Gastroesophageal sphincter (tissue), 4 donors: ENCODE measurements at regions not wholly inside any gene's neighbourhood (a gene's known extent, or its start where the extent isn't known, plus 50 kb on each side); places are given as distances from the start of the nearest gene placed in this dataset.

Source experiments
- ATAC-seq: fragments of 150-250 bp; one replicate; pipeline ENCODE4 v1.9.1; 2016; ENCODE audit warnings: mild to moderate bottlenecking, moderate library complexity
- H3K27ac ChIP-seq, 4 donors: fragments of 200-600 bp; sonication (generic) in 3 of 4; 1 replicate in 3 of 4; 2 replicates in 1 of 4; pipeline ENCODE4 v1.5.1; 2016 to 2019
- H3K27me3 ChIP-seq: fragments of 200-600 bp; sonication (generic); one replicate; pipeline ENCODE4 v1.5.1; 2019
- H3K36me3 ChIP-seq, 2 donors: fragments of 200-600 bp; sonication (generic); one replicate each; pipeline ENCODE4 v1.5.1; 2019; ENCODE audit warnings: control low read depth in 1 of 2
- H3K4me1 ChIP-seq, 3 donors: fragments of 200-600 bp; sonication (generic); 1 replicate in 2 of 3; 2 replicates in 1 of 3; pipeline ENCODE4 v1.5.1; 2016 to 2019; ENCODE audit warnings: control low read depth in 2 of 3
- H3K4me3 ChIP-seq, 2 donors: fragments of 200-600 bp; sonication (generic); one replicate each; pipeline ENCODE4 v1.5.1; 2019; ENCODE audit warnings: mild to moderate bottlenecking in 1 of 2, moderate library complexity in 1 of 2
- H3K9me3 ChIP-seq, 3 donors: fragments of 200-600 bp; sonication (generic); one replicate each; pipeline ENCODE4 v1.5.1; 2017 to 2019; ENCODE audit warnings: control low read depth in 2 of 3
- EP300 ChIP-seq: sonication (generic); formaldehyde crosslinking; IDR thresholded peaks from one replicate; pipeline ENCODE4 v1.6.1; 2017; ENCODE audit warnings: antibody characterized with exemption, mild to moderate bottlenecking
- POLR2A ChIP-seq, 2 donors: fragments of 450-650 bp; IDR thresholded peaks; one replicate each; pipeline ENCODE4 v1.6.1; 2017; ENCODE audit warnings: antibody characterized with exemption in 2 of 2, mild to moderate bottlenecking in 2 of 2, moderate library complexity in 1 of 2
- POLR2AphosphoS5 ChIP-seq: sonication (generic); formaldehyde crosslinking; IDR thresholded peaks from one replicate; pipeline ENCODE4 v1.6.1; 2017; ENCODE audit warnings: antibody characterized with exemption
- WGBS, 2 donors: methylation state at CpG; one replicate each; pipeline ENCODE4 v1.1.5; 2018; ENCODE audit warnings: low coverage in 1 of 2; 5-methylcytosine and 5-hydroxymethylcytosine counted together
- TF ChIP-seq, protein P1 (sequence below), 4 experiments: fragments of 200-600 bp in 2 of 4; fragments of 450-650 bp in 2 of 4; sonication (generic) in 1 of 4; IDR thresholded peaks; one replicate each; pipeline ENCODE4 v1.5.1; 2017 to 2019; ENCODE audit warnings: antibody characterized with exemption in 4 of 4, mild to moderate bottlenecking in 2 of 4, moderate library complexity in 2 of 4

- H3K36me3 ChIP-seq = peaks cover 0 to 66% of the 10 kb centered on the region in 2 donors
- H3K27me3 ChIP-seq = no peaks in the 10 kb centered on the region
- peaks cover 0 to 86% (median 26%) of the 10 kb centered on the region in 3 donors for H3K4me1 ChIP-seq
- 48 to 52% methylated on average over 2 to 4 of the region's 9 CpGs for WGBS, 2 donors
- ATAC-seq = no peak
- H3K9me3 ChIP-seq = no peaks in the 10 kb centered on the region
- no peak for TF ChIP-seq POLR2A (IDR thresholded peaks at IDR 0.05)
- TF ChIP-seq, protein P1, sequence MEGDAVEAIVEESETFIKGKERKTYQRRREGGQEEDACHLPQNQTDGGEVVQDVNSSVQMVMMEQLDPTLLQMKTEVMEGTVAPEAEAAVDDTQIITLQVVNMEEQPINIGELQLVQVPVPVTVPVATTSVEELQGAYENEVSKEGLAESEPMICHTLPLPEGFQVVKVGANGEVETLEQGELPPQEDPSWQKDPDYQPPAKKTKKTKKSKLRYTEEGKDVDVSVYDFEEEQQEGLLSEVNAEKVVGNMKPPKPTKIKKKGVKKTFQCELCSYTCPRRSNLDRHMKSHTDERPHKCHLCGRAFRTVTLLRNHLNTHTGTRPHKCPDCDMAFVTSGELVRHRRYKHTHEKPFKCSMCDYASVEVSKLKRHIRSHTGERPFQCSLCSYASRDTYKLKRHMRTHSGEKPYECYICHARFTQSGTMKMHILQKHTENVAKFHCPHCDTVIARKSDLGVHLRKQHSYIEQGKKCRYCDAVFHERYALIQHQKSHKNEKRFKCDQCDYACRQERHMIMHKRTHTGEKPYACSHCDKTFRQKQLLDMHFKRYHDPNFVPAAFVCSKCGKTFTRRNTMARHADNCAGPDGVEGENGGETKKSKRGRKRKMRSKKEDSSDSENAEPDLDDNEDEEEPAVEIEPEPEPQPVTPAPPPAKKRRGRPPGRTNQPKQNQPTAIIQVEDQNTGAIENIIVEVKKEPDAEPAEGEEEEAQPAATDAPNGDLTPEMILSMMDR (IDR thresholded peaks at IDR 0.05) = no peak
- no peak for TF ChIP-seq POLR2AphosphoS5
- no peak for TF ChIP-seq EP300
- H3K4me3 ChIP-seq = no peak overlapping the region
- H3K27ac ChIP-seq = peak overlapping the region in 2 of 4 donors; percentile 2 to 31
These were observed 89.0 kb downstream of the NCOR2 start for GRCh38 chr12:124478416-124478815.

GRCh38 chr12:124477107-124477915 is 90.1 kb downstream of the NCOR2 start:
- peaks cover 0 to 83% (median 26%) of the 10 kb centered on the region in 3 donors for H3K4me1 ChIP-seq
- H3K36me3 ChIP-seq = peaks cover 0 to 66% of the 10 kb centered on the region in 2 donors
- no peak for ATAC-seq
- TF ChIP-seq POLR2AphosphoS5 = no peak
- TF ChIP-seq, protein P1 (IDR thresholded peaks at IDR 0.05) = no peak
- no peak for TF ChIP-seq POLR2A (IDR thresholded peaks at IDR 0.05)
- TF ChIP-seq EP300 = no peak
- H3K27ac ChIP-seq = peak overlapping the region in 2 of 4 donors; percentile 2 to 31
- no peaks in the 10 kb centered on the region for H3K27me3 ChIP-seq
- 46 to 76% methylated on average over 8 to 14 of the region's 15 CpGs for WGBS, 2 donors
- peaks cover 0 to 8% (median 0%) of the 10 kb centered on the region in 3 donors for H3K9me3 ChIP-seq
- H3K4me3 ChIP-seq = no peak overlapping the region

- no CpG with 5 or more reads among the region's 10 CpGs for WGBS, 2 donors
- H3K27ac ChIP-seq = peak overlapping the region in 2 of 4 donors; percentile 42 to 57
- peaks cover 0 to 70% (median 20%) of the 10 kb centered on the region in 3 donors for H3K4me1 ChIP-seq
- no peak for TF ChIP-seq POLR2AphosphoS5
- TF ChIP-seq, protein P1 (IDR thresholded peaks at IDR 0.05) = no peak
- TF ChIP-seq EP300 = no peak
- TF ChIP-seq POLR2A (IDR thresholded peaks at IDR 0.05) = no peak
- ATAC-seq = no peak
- no peaks in the 10 kb centered on the region for H3K27me3 ChIP-seq
- H3K4me3 ChIP-seq = no peak overlapping the region
- H3K9me3 ChIP-seq = peaks cover 0 to 8% (median 0%) of the 10 kb centered on the region in 3 donors
- peaks cover 0 to 66% of the 10 kb centered on the region in 2 donors for H3K36me3 ChIP-seq
These were observed 91.4 kb downstream of the NCOR2 start for GRCh38 chr12:124476011-124476400.

- H3K27ac ChIP-seq = peak overlapping the region in 2 of 4 donors; percentile 57 to 59
- ATAC-seq = no peak
- peaks cover 0 to 64% (median 14%) of the 10 kb centered on the region in 3 donors for H3K4me1 ChIP-seq
- H3K27me3 ChIP-seq = no peaks in the 10 kb centered on the region
- H3K36me3 ChIP-seq = peaks cover 0 to 72% of the 10 kb centered on the region in 2 donors
- peaks cover 0 to 8% (median 0%) of the 10 kb centered on the region in 3 donors for H3K9me3 ChIP-seq
- WGBS, 2 donors = 91% methylated on average over 4 of the region's 14 CpGs; no CpG with 5 or more reads in 1 of the 2 donors
- no peak for TF ChIP-seq POLR2A (IDR thresholded peaks at IDR 0.05)
- TF ChIP-seq, protein P1 (IDR thresholded peaks at IDR 0.05) = no peak
- no peak for TF ChIP-seq POLR2AphosphoS5
- TF ChIP-seq EP300 = no peak
- H3K4me3 ChIP-seq = no peak overlapping the region
These were observed 92.0 kb downstream of the NCOR2 start for GRCh38 chr12:124475295-124476010.
